HG03354 (cell line): ENCODE measurements at regions not wholly inside any gene's neighbourhood (a gene's known extent, or its start where the extent isn't known, plus 50 kb on each side); places are given as distances from the start of the nearest gene placed in this dataset.
"Not testable (repeated sequence)": the region's sequence is repeated elsewhere in the genome, so short reads cannot be mapped to it uniquely, and the experiment has no call there.

Experiments used
- ATAC-seq: cut with Tn5 transposase; IDR thresholded peaks from one replicate; pipeline ENCODE4 v1.9.1; 2021; ENCODE audit warnings: mild to moderate bottlenecking; ENCODE audit not compliant: unreplicated experiment, poor library complexity, severe bottlenecking

DNA sequence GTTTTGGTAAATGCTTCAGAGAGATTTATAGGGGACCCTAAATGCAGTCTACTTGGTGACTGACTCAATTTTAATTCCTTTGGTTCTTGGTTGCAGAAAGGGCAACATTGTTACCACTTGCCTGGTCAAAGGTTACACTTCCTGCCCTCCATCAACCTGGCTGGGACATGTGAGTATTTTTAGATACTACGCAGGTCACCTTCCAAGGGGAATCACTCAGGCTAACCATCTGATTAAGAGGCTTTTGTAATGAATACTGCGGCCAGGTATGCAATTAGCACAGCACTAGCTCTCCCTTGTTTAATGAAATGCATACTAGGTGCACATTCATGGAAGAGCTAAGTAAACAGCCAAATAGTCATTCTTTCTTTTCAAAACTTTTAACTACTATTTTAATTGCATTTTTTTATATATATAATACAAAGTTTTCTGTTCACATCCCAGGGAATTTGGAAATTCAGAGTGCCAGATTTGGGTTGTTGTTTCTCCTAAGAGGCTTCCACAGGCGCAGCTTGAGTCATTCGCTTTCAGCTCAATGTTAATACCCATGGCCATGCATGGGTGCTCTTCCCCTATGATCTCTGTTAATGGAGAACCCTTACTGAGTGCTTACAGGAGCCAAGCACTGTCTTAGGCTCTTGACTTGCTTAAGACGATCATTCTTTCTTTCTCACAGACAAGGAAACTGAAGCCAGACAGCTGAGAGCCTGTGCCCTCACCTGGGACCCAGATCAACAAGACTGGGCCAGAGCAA, 152.2 kb downstream of the MTX2 start:
- ATAC-seq: no peak

DNA sequence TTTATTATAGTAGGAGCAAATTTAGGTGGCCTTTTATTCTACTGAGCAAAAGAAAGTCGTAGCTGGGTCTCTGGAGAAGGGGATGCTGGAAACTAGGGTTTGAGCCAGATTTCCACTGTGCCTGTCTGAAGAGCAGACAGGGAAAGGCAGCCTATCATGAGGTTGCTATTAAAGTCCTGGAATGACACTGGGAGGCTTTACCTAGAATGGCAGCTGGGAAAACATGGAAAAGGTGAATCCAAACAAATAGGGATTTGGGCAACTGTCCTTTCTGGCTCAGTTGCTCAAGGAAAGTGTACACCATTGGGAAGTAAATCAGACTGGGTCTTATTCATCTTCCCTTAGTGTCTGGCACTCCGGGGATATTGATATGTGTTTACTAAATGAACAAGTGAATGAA, 154.6 kb downstream of the MTX2 start:
- ATAC-seq: no peak

DNA sequence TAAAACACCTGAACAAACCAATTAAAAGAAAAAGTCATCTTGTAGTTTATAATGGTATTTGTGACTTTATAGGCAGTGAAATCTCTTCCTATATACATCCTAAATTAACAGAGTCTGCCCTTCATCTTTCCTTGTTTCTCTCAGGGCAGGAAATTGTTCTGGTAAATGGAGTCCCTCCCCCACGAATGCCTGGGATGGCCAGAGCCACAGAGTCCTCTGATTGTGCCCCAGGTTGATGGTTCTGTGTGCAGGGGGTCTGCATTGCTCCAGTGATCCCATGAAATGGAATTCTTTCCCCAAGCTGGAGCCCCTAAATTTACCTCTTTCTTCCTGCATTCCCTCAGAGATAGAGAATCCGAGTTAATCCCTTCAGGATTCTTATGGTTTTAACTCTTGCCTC, 155.5 kb downstream of the MTX2 start:
- no peak for ATAC-seq

DNA sequence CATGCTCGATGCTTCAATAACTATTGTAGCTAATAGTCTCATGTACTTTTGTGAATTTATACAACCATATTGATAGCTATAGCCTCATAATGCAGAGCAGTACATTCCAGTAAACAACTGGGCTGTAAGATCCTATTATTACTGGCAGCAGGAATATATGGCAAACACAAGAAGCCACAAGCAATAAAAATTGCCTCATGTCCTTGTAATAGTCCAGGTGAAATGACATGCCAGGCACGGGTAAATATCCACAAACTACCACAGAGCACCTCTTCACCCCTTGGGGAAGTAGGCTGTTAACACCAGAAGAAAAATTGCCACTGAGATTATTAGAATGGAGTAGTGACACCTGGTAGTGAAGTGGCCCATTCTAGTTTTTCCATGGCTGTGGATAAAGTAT, 158.3 kb downstream of the MTX2 start:
- ATAC-seq: no peak

DNA sequence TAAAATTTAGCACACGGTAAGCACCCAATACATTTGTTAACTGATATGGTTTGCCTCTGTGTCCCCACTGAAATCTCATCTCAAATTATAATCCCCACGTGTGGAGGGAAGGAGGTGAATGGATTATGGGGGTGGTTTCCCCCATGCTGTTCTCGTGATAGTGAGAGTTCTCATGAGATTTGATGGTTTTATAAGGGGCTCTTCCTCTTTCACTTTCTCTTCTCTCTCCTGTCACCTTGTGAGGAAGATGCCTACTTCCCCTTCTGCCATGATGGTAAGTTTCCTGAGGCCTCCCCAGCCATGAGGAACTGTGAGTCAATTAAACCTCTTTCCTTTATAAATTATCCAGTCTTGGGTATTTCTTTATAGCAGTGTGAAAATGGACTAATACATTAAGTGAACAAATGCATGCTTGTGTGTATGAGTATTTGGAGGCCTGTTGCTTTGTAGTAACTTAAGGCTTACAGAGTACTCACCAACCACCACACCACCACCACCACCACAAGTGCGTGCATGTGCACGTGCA, 159.8 kb downstream of the MTX2 start:
- not testable (repeated sequence) for ATAC-seq

DNA sequence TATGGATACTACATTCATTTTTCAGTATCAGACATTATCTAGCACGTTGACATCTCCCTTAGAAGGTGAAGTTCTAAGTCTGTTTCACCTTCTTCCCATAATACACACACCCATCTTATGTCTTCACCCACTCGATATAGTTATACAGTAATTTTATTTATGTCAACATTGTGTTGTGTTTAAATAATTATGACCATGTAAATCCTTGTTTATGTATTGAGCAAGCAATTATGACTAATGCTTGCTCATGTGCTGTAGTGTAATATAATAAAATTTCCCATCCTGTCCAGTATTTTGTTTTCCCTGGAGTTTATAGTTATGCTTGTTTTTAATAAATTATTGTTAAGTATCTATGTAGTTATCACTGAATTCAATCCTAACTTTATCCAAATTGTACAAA, 163.2 kb downstream of the MTX2 start:
- ATAC-seq: no peak

DNA sequence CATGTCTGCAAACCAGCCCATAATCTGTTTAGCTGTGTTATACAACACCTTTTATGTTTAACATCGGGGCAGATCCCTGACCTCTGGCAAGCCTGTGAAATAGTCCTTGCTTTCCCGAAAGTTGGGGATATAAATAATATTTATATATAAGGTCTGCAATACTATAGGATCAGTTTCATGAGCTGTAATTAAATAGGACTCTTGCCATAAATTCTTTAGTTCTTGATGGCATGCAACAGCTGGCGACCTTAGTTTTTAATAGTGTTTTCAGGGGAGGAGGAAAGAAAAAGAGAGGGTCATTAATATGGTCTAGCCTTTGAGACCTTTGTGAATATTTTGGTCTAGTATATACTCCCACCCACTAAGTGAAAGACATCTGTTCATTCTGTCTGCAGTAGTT, 166.5 kb downstream of the MTX2 start:
- no peak for ATAC-seq

DNA sequence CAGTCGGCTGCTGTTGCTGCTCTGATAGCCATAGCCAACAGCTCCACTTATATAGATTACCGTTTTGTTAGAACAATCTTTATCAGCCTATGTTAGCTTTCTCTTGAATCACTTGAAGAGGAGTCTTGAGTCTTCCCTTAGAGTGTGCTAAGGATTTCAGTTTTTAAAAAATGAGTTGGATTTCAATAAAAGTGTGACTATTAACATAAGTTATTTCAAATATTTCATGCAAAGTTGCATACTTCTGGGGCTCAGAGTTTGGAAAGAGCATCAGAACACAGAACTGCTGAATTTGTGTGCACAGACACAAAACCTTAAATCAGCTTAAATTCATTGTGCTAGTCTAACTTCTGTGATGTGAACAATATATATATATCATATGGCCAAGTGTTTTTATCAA, 174.7 kb downstream of the MTX2 start:
- ATAC-seq: no peak

DNA sequence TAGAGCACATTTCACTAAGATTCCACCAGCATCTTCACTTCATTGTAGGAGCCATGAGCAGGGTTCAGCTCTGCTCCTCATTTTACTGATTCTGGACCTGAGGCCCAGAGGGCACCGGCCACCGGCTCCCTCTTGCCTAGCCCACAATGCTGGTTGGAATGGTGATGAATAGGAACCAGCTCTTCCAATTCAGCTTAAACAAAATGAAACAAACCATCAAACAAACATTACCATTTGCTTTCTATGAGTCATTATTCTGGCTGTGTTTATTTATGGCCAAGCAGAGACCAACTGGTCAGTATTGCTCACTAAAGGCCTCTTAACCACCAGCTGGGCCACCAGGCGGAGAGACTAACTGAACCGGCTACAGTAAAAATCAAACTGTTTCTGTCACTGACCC, 176.7 kb downstream of the MTX2 start:
- ATAC-seq: no peak

DNA sequence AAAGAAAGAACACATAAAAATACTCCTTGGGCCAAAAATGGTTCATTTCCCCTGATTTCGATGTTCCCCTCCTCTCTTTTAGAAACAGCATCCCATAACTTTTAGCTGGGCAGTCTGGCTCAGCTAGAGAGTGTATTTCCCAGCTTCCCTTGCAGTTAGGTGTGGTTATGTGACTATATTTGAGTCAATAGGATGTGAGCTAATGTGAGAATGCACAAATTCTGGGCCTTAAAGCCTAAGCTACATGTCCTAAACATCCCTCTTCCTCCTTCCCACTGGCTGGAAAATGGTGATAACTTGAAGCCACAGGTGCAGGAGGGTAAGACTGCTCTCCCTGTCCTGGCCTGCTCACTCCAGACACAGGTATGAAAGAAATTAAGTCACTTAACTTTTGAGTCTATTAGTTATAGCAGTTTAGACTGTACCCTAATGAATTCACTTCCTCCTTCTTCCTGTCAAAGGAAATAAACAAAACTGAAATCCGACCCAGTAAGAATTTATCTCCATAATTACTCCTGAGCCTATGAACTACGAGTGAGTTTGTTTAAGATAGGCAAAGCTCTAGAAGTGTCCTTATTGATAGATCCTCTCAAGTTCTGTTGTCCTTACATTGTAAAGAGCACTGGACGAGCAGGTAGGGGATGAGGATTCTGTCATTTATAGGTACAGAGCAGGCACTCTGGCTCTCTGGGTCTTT, 177.6 kb downstream of the MTX2 start:
- ATAC-seq: no peak

DNA sequence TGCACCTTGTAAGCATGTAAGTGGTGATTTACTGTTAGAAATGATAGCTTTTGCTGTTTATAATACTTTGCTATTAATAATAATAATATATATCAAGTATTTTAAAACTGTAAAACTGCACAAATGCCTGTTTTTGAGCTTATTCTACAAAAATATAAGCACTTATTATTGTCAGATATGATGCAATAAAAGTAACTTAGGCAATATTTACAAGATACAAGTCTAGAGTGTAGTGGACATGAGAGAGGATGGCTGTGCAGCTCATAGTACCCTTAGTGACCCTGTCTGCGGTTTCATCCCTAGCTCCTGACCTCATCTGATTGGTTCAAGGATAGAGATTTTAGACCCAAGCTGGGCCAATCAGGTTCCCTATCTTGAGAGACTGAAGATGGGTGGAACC, 178.4 kb downstream of the MTX2 start:
- ATAC-seq: no peak

DNA sequence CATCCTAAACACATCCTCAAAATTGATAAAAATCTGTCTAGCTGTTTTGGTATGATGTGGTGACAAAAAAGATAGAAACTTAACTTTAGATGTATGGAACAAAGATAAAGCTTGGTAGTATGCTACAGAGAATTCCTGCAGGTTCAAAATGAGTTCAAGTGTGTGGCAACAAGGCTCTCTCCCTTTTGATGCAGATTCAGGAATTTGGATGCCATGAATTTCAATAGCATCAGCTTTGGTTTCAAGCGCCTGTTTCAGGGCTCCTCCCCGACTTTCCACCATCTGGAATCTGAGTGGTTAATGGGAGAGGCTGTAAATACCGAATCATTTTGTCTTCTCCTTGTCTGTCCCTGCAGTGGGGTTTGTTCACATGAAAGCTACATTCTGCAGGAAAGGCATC, 180.6 kb downstream of the MTX2 start:
- ATAC-seq: no peak

DNA sequence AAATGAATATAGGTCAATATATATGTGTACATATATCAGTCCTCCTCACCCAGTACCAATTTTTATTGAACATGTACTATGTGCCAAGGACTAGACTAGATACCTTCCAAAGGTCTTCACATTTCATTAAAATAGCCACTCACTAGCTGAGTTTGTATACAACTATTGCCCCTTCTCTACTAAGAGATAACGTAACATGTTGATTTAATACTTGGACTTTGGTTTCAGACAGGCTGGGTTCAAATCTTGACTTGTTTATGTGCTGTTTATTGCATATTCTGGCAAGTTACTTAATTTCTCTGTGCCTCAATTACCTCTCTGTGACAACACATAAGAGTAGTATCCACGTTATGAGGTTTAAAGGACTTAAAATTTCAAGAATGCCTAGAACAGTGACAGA, 184.5 kb downstream of the MTX2 start:
- no peak for ATAC-seq

DNA sequence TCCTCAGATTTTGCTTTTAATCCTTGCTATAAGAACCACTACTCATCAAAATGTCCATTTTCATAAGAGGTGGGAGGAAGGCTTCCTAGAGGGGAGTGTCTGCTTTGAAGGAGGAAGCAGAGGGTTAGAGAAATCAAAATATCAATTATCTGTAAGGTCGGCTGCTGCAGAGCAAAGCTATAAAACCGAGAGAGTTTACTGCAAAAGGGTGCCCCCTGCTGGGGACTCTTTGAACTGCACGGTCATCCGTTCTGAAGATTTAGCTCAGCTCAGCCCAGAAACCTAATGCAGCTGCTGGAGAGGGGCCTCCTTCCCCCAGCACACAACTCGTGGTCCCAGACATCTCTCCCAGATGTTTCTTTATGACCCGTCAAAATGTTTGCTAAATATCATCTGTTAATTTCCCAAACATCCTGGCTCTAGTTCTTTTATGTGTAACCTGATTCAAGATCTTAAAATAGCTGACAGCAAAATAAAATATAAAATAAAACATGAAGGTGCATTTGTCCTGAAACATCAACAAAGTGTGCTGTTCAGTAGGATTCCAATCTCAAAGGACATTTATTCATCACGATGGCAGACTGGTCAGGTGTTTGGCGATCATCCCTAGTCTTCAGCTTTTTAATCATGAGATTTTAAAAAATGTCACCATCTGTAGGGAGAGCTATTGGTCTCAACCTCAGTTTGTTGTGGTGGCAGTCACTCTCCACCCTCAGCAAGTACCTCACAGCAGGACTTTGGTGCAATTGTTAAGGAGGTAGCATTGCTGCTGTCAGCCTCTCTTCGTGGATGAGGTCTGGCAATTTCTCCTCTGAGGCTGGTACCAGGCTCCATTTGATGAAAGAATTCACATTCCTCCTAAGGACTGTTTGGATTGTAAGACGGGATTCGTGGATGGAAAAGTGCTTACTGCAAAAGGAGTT, 185.9 kb downstream of the MTX2 start:
- ATAC-seq: peak; percentile 66

DNA sequence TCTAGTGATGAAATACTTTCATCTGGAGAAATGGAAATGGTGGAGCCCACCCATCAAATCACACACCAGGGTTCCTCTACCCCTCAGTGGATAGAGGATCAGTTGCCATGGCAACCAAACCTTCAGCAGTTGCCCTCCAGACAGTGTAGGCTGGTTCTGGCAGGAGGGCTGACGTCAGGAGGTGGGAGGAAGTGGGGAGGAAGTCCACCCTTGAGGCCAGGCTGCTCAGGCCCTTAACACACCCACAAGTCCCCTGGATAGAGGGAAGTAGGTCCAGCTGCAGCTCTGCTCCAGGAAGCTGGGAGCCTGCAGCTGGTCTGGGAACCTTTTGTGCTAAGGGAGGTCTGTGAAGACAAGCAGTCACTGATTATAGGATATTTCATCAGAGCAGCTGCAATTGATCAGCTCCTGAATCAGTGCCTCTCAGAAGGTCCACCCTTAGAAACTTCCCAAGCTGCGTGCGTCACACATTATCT, 186.6 kb downstream of the MTX2 start:
- ATAC-seq: no peak

DNA sequence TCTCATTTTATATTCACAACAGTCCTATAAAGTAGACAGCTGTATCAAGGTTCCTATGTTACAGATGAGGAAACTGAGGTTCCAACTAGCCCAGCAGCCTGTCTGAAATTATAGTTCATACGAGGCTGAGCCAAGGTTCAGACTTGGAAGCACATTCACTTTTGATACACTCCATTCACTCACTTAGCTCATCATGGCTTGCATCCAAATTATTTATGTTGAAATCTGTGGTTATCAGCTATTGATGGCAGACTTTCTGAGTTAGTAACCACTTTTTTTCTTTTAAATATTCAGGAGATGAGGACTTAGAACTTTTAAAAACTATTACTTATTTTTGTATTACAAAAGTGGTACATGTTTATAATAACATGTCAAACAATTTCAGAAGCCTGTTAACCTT, 188.2 kb downstream of the MTX2 start:
- ATAC-seq: no peak

DNA sequence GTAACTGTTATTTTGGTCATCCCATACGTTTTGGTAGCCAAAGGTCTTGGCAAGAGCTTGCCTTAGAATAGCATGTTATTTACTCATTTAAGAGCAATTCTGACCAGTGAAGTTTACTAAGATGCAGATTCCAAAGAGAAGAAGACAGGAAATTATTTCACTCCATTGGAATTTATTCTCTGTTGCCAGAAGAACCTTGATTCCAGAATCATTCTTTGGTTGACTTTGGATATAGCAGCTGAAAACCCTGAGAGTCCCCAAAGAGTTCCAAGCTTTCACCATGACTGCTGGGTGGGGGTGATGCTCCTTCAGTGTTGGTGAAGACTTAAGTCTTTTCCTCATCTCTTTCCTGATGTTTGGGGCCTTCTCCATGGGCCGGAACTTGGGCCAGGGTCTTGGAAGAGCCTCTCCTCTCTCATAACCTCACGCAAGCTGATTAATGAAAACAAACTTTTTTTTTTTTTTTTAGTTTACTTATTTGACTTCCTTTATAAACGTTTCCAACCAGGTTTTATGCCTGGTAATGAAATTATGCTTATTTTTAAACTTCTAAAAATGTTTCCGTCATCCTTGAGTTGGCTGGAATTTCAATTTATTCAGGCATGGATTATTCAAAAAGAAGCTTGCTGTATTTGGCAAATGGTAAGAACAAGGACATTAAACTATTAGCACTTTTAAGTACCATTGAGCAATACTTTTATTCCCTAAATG, 192.0 kb downstream of the MTX2 start:
- no peak for ATAC-seq

DNA sequence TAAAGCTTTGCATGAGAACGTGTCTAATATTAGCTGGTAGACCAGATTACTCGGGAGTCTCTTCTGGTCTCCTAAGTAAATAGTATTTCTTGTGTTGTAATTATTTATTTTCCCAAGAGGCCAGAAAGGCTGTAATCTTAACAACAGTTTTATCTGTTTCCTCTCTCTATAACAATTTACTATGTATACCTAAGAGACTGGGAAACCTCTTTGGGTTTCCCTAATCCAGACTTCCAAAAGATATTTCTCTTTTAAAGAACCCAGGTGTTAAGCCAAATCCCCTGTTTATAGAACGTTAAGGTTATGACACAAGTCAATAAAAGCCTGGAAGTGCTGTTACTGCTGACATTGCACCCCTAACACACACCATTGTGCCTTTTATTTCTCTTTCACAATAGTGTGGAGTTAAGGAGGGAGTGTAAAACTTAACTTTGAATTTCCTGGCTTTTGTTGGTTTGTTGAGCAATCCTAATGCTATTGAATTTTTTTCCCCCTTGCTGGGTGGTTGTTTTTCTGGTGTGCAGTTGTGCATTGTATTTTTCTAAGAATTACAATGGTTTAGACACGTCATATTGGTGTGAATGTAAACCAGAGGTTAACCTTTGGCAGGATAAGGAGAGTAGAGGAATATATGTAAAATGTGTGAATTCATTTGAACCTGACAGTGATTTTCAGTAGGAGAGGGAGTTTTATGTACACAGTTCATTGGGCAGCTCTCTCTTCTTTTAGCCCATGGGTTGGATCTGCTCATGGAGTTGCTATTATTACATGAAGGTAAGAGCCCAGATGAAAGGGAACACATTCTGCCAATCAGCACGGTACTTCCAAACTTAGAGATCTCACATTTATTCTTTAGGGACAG, 192.8 kb downstream of the MTX2 start:
- no peak for ATAC-seq

DNA sequence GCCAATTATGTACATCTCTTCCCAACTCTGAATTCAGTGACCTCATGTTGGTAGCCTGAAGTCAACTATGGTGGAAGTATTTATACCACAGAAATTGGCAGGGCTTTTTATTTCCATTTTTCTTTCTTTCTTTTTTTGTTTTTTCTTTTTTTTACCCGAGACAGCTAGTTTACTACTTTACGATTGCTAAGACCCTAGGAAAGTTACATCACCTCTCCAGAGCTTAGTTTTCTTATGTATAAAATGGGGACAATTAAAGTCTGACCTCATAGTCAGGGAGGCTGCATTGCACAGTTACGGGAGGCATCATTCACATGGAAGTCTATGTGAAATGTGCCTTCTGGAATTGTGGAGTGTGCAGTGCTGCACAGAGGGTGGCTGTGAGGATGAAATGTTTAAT, 194.3 kb downstream of the MTX2 start:
- no peak for ATAC-seq
